RPMI7951 (cell line): ENCODE measurements at regions not wholly inside any gene's neighbourhood (a gene's known extent, or its start where the extent isn't known, plus 50 kb on each side); places are given as distances from the start of the nearest gene placed in this dataset.
"Not testable (repeated sequence)": the region's sequence is repeated elsewhere in the genome, so short reads cannot be mapped to it uniquely, and the experiment has no call there.

ENCODE experiments used
- DNase-seq: peaks from one replicate; pipeline ENCODE4 v3.0.0-alpha.2; 2012; ENCODE audit warnings: low read depth

DNA sequence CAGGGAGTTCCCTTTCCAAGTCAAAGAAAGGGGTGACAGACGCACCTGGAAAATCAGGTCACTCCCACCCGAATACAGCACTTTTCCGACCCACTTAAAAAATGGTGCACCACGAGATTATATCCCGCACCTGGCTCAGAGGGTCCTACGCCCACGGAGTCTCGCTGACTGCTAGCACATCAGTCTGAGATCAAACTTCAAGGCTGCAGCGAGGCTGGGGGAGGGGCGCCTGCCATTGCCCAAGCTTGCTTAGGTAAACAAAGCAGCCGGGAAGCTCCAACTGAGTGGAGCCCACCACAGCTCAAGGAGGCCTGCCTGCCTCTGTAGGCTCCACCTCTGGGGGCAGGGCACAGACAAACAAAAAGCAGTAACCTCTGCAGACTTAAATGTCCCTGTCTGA is 277.8 kb upstream of the ARHGAP42 start:
- DNase-seq = not testable (repeated sequence)

DNA sequence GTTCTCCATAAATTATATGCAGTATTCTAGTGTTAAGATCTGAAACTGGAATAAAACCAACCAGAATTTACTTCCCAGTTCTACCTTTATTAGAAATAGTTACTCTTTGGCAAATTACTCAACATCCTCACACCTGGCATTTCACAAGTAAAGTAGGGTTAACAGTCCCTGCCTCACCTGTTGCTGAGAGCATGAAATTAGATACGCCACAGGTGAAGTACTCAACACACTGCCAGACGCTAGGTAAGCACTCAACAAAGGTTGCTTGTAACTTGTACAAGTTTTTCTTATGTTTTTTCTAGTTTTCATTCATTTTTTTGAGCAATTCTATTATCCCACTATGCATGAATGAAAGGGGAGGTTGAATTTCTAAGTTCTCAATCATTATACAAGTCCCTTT is 267.6 kb upstream of the ARHGAP42 start:
- DNase-seq = no peak

DNA sequence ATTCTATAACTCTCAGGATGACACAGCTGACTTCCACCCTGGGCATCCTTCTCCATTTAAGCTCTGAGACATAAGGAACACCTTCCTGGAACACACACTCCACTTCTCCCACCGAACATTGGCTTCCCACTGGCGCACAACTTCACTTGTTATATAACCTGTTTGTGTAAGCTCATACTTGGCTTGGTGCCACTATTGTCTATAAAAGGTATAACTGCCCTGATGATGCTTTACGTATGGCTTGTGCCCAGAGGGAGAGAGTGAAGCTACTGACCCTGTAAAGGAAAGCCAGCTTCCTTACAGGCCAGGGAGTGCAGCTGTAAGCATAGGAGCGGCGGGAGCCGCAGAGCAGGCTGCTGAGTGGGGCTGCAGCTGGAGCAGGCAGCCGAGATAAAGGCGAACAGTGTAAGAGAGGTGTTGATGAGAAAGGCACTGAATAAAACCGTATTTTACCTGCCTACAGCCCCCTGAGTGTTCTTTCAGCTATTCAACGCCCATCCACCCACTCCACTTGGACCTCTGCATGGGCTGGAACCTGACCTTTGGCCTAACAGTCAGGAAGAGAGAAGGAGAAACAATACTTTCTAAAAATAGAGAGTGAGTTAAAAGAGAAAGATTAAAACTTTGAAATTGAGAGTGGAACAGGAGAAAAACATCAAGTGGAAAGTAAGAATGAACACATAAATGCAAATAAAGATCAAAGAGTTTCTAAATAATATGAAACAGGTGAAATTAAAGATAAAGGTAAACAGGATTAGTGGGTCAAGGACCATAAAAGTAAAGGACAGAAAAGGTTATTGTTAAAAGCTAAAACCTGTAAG is 252.1 kb upstream of the ARHGAP42 start:
- no peak for DNase-seq

DNA sequence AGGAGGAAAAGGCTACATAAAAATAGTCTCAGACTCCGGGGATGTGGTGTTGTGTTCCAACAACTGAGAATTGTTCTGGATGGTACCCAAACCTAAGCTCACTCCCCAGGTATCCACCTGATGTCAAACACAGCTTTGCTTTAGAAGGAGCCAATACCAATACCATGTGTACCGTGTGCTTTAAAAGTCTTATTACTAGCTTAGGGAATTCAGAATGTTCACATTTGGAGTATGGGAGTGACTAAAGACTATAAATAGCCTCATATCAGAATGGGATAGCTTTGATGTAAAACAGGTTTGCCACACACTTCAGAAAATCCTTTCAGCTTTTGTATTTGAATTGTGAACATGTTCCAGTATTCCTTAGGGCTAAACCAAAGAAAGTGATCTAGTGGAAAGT is 248.7 kb upstream of the ARHGAP42 start:
- no peak for DNase-seq

DNA sequence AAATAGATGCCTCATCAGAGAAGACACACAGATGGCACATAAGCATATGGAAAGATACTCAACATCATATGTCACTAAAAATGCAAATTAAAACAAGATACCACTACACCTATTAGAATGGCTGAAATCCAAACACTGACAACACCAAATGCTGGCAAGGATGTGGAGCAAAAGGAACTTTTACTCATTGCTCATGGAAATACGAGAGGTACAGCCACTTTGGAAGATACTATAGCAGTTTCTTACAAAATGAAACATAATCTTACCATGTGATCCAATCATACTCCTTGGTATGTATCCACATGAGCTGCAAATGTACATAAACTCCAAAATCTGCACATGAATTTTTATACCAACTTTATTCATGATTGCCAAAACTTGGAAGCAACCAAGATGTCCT is 246.0 kb upstream of the ARHGAP42 start:
- no peak for DNase-seq

DNA sequence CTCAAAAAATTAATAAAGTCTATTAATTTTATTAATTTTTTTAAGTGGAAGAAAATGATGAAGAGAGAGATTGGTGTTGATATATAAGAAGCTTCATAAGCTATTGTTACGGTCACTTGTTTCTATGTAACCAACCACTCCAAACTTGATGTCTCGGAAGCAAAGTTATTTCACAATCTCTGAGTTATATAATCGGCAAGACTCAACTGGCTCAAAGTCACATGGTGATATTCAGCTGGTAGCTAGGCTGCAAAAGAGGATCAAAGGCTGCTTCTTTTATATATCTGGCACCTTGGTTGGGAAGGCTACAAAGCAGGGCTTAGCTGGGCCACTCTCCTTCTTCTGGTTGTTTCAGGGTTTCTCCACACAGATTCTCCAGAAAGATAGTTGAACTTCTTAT is 245.1 kb upstream of the ARHGAP42 start:
- no peak for DNase-seq

DNA sequence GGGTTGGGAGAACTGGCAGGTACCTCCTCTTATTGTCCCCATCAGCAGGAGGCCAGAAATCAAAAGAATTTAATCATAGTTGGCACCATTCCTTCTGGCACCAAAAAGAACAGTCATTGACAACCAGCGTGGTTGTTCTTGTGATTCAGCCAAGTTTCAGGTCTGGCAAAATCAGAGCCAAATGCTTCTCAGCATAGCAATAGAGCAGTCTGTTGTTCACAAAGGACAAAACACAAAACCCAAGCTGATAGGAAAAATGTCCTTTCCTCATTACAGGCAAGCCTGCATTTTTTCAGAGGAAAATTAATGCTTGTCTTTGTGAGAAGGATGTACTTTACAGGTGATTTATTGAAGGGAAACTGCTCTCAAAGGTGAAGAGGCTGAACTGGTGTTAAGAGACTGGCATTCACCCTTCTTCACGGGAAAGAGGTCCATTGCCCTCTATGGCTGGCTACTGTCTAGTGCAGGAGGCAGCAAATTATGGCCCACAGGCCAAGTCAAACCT is 241.8 kb upstream of the ARHGAP42 start:
- no peak for DNase-seq

DNA sequence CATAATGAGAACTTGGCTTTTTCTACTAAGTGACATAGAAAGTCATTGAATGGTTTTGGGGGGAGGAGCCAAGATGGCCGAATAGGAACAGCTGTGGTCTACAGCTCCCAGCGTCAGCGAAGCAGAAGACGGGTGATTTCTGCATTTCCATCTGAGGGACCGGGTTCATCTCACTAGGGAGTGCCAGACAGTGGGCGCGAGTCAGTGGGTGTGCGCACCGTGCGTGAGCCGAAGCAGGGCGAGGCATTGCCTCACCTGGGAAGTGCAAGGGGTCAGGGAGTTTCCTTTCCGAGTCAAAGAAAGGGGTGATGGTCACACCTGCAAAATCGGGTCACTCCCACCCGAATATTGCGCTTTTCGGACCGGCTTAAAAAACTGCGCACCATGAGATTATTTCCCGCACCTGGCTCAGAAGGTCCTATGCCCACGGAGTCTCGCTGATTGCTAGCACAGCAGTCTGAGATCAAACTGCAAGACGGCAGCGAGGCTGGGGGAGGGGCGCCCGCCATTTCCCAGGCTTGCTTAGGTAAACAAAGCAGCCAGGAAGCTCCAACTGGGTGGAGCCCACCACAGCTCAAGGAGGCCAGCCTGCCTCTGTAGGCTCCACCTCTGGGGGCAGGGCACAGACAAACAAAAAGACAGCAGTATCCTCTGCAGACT is 235.2 kb upstream of the ARHGAP42 start:
- not testable (repeated sequence) for DNase-seq

DNA sequence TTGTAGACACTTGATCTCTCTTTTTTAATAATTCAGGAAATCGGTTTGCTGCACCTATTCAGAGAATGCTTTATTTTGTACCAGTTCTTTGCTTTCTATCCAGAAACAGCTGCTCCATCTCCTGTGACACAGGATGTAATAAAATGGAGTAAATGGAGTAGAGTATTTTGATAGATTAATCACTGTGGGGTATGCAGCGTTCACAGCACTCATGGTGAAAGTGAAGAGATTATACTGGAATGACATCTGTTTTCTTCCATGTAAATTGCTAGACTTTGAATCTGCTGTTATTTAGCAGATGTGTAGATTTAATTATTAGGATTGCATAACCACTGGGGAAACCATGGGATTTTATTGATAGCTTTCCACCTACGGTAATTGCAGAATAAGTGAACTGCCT is 227.3 kb upstream of the ARHGAP42 start:
- DNase-seq = no peak

DNA sequence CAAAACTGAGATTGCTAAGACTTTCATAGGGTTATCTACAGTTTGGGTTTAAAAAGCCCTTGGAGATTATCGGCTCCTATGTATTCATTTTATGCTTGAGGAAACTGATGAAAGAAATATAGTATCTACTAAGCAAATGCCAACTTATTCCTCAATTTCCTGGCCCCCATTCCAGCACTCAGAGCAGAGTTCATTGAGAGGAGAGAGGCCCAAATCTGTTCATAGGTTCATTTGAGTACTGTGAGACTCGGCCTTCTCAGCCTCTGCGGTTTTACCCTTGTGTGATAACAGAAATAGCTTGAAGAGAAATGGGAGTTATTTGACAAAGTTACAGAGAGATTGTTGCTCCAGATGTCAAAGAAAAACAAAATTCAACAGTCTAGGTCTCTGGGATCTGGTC is 226.7 kb upstream of the ARHGAP42 start:
- no peak for DNase-seq

DNA sequence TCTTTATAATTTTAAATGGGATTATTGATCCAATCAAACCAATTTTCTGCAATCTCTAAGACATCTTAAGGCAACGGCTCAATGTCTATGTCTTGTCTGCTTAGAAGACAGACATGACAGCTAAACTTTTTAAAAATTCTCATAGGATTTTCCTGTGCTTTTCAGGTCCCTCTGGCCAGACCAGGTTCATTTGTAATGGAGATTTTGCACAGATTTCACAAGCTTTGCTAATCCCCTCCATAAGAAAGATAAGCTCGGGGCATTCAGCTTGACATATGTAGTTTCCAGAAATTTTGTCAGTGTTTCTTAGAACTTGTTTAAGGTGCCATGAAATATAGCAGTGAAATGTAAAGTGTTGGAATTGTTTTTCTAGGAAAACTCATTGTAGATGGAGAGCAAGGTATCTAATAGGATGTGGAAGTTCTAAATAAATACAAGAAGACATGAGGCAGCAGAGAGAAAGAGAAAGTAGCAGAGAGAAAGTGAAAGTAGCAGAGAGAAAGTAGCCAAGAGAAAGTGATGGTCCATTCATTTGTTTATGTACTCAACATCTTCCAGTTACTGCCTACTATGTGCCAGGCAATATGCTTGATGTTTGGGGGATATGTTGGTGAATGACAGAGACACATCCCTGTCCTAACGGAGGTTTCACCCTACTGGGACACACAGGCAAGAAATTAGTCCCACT is 219.1 kb upstream of the ARHGAP42 start:
- DNase-seq = peak; percentile 41

DNA sequence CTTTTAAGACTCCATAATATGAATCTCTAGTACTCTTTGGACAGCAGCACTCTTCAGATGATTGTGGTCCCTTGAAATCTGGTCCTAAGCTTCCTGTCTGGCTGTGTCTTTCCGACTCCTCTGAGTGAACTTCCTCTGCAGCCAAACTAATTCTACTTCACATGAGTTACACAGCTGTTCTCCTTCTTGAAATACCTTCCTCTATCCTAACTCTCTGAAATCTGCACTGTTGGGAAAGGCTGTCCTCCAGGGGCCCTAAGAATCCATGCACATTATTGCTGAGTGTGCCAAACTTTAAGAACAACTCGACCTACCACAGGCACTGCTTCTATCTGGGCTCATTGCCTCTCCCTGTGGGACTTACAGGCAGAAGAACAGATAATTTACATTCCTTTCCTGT is 217.3 kb upstream of the ARHGAP42 start:
- no peak for DNase-seq

DNA sequence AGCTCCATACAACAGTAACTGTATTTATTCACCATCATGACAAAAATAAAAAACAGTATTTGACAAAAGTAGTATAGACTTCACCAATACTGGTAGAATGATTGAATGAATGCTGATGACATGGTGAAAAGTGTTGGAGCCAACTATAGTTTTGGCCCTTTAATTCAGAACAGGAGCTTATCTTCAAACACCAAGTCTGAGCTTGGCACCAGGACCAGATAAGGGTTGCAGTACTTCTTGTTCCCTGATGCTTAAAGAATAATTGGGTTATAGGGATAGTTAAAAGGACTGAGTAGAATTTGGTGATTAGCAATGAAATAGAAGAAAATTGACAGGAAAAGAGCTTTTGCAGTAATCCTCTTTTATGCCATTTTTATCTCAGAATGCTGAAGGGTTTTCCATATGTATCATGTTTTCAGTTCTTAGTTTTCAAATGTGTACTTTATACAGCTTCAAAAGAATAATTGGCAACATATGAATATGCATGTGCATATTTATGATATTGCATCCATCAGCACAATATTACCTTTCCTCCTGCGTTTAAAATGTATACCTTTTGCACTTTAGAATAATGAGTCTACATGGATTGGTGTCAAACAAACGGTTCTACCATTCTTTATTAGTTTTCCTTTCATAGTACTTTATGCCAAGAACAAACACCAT is 214.2 kb upstream of the ARHGAP42 start:
- no peak for DNase-seq

DNA sequence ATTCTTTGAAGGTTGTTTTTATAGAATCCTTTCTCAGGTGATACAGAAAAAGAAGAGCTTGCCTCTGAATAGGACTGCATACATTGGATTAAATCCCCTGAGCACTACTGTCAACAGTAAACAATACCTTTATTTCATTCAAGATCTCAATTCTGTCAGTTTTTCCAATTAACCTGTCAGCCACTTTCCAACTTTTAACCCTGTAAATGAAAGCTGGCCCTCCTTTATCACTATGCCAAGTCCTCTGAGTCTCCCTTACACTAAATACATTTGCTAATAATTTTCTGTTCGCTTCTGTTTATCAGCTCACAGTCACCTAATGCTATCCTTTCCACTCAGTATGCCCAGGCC is 213.7 kb upstream of the ARHGAP42 start:
- DNase-seq = no peak

DNA sequence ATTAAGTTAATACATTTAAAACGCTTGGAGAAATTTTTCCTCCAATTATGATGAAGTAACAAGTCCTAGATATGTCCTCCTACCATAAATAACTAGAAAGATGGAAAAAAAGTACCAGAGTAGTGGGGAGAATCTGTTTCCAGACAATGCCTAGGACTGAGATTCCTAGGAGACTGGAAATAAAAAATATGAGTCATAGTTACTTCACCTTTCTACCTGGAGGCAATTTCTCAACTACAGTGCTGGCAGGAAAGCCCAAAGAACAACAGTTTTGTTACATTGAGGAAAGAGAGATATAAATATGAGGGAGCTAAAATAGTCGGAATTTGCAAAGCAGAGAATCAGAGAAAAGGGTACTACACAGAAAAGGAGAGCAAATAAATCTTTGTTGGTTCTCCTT is 202.1 kb upstream of the ARHGAP42 start:
- no peak for DNase-seq

DNA sequence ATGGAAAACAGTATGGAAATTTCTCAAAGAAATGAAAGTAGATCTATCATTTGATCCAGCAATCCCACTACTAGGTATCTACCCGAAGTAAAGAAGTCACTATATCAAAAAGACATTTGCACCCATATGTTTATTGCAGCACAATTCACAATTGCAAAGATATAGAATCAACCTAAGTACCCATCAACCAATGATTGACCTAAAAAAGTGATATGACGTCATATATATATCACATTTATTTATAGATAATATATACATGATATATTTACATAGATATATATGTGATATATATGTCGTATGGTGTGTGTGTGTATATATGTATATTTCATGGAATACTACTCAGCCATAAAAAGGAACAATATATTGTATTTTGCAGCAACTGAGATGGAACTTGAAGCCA is 188.3 kb upstream of the ARHGAP42 start:
- no peak for DNase-seq

DNA sequence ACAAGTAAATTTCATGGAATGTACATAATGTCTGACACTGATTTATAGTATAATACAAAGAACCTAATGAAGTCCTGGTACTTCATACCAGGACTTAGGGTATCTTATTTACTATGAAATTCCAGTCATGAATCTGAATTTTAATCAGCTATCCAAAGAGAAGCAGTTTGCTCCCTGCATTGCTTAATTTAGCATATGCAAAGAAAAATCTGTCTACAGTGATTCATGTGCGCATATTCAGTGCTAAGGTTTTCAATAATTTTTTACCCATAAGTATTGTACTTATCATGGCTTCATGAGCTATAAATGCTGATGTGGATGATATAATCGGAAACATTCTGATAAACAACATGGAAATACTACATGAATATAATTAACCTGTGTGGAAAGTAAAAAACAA is 185.6 kb upstream of the ARHGAP42 start:
- no peak for DNase-seq

DNA sequence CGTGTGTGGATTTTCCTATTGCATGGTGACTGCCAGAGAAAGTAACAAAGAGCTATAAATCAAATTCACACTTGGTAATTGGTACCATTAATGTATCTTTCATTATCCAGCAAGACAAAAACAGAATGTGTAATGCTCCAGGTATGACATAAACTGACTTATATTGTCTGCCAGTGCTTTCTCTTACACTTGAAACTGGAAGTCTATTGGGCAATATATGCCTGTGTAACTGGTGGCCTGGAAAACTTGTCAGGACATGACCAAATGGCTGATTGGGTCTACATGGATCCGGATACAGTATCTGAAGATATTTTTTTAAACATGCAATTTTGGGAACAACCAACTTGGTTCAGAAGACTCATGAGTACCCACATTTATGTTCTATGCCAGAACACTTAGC is 174.6 kb upstream of the ARHGAP42 start:
- DNase-seq = no peak

DNA sequence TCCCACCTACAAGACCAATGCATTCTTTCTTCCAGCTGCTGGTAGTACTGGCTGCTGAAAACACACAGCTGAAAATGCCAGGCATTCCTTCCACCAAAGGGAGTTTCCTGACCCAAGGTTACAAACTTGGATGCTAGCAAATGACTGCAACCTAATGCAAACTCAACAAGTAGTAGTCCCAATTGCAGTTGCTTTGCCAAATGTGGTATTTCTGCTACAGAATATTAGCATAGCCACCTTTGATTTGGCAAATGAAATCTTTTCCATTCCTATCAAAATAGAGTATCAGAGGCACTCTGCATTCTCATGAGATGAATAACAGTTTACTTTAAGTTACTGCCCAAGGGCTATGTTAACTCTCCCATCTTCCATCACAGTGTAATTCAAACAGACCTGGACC is 172.0 kb upstream of the ARHGAP42 start:
- peak; percentile 31 for DNase-seq

DNA sequence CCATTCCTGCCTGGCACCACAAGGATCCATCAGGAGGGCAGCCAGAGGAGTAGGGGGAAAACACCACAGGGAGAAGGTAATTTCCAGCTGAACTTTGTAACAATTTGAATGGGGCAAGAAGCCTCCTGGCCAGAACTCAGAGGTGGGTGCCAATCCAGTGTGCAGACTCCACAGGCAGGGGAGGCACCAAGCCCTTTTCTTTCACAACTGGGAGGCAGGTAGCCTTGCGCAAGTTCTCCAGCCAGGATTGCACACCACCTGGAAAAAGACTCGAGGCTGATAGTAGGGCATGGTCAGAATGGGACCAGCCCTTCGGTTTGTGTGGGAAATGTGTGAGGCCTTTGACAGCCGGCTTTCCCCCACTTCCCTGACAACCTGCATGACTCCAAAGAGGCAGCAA is 161.9 kb upstream of the ARHGAP42 start:
- no peak for DNase-seq

DNA sequence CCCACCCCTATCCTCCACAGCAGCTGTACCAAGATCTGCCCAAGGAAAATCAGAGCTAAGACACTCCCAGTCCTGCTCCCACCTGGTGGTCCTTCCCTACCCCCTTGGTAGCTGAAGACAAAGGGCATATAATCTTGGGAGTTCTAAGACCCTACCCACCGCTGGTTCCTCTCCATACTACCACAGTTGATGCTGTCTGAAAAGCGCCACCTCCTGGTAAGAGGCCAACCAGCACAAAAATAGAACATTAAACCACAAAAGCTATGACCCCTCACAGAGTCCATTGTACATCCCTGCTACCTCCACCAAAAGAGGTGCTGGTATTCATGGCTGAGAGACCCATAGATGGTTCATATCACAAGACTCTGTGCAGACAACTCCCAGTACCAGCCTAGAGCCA is 161.5 kb upstream of the ARHGAP42 start:
- no peak for DNase-seq

DNA sequence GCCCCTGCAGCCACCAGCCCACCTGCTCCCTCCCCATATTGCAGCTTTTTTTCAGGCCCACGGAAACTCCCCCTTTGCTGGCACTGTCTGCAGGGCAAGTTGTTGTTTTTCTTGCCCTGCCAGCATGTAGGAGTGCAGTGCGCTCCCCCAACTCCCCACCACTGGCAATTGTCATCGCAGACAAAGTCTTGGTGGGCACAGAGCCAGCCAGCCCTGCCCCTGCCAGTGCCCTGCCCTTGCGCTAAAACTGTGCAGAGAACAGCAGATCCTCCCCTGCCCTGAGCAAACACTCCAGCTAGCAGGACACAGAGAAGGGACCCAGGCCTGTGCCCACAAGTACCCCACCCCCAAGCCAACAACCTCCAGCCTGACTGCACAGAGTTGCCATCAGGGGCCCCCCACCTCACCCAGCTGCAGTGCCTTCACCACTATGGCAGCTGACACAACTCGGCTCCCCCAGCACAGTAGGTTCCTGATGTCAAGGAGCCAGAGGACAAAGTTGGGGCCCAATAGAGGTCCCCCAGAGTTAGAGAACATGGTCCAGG is 158.1 kb upstream of the ARHGAP42 start:
- no peak for DNase-seq
